Spleen (tissue), 7 donors: ENCODE measurements at regions not wholly inside any gene's neighbourhood (a gene's known extent, or its start where the extent isn't known, plus 50 kb on each side); places are given as distances from the start of the nearest gene placed in this dataset.

ENCODE experiments used
- CTCF ChIP-seq, 11 experiments: fragments of 200-600 bp in 7 of 11; fragments of 450-650 bp in 4 of 11; sonication (generic) in 4 of 11; IDR thresholded peaks in 8 of 11; conservative IDR thresholded peaks in 3 of 11; 1 replicate in 7 of 11; 2 replicates in 4 of 11; pipeline versions ENCODE4 v1.4.0 to v1.8.0; 2016 to 2021; ENCODE audit warnings: antibody characterized with exemption in 11 of 11, inconsistent platforms in 4 of 11, mild to moderate bottlenecking in 1 of 11
- POLR2A ChIP-seq, 3 donors: fragments of 450-650 bp; IDR thresholded peaks; one replicate each; pipeline ENCODE4 v1.5.1; 2017; ENCODE audit warnings: antibody characterized with exemption in 3 of 3, mild to moderate bottlenecking in 1 of 3
- POLR2AphosphoS5 ChIP-seq, 3 donors: sonication (generic); formaldehyde crosslinking; IDR thresholded peaks; one replicate each; pipeline ENCODE4 v1.5.1; 2017; ENCODE audit warnings: antibody characterized with exemption in 3 of 3
- donor health status: DM: no; HTN: no; CAD: no; lungs with moderate emphysema.
- donor health status: DM: no; HTN: no; CAD: no.
- donor health status: DM: no; HTN: no; CAD: no.

DNA sequence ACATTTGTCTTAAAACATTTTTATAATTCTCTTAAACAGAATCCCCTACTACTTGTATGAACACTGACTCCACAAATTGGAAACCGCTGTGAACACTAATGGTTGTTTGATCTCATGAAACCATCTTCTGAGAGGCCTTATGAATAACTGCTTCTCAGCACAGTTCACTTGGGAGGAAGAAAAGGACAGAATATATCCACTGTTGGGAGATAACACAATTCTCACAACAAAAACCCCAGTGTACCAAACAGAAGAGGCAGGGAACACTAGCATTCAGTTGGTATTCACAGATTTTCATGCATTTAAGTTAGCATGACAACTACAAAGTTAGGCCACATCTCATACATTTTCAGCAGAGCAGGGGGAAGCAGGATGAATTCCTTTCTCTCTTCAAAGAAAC, 89.0 kb upstream of the SELENOP start:
- TF ChIP-seq POLR2AphosphoS5 (IDR thresholded peaks at IDR 0.05) (no peak), CTCF (IDR thresholded peaks at IDR 0.05 in 8 of 11, conservative IDR thresholded peaks at IDR 0.05 in 3 of 11) (no peak), POLR2A (IDR thresholded peaks at IDR 0.05) (no peak)
